Mammary epithelial cell (primary cell): ENCODE measurements at regions not wholly inside any gene's neighbourhood (a gene's known extent, or its start where the extent isn't known, plus 50 kb on each side); places are given as distances from the start of the nearest gene placed in this dataset.

ENCODE experiments used
- EZH2 ChIP-seq: IDR thresholded peaks from 2 replicates; pipeline ENCODE4 v1.6.1; 2012; ENCODE audit warnings: low read length, inconsistent platforms, borderline replicate concordance
- TF ChIP-seq, protein P1 (sequence below), 2 donors: IDR thresholded peaks in 1 of 2; conservative IDR thresholded peaks in 1 of 2; 2 replicates each; pipeline ENCODE4 v1.5.1; 2011 to 2012; ENCODE audit warnings: inconsistent platforms in 2 of 2, low read length in 2 of 2, mild to moderate bottlenecking in 2 of 2, control low read depth in 1 of 2, low read depth in 1 of 2; ENCODE audit not compliant: insufficient read depth in 1 of 2; ENCODE audit errors: extremely low read depth in 1 of 2

GRCh38 chr10:65394502-65395297, 1531.1 kb upstream of the LRRTM3 start:
- TF ChIP-seq, protein P1, sequence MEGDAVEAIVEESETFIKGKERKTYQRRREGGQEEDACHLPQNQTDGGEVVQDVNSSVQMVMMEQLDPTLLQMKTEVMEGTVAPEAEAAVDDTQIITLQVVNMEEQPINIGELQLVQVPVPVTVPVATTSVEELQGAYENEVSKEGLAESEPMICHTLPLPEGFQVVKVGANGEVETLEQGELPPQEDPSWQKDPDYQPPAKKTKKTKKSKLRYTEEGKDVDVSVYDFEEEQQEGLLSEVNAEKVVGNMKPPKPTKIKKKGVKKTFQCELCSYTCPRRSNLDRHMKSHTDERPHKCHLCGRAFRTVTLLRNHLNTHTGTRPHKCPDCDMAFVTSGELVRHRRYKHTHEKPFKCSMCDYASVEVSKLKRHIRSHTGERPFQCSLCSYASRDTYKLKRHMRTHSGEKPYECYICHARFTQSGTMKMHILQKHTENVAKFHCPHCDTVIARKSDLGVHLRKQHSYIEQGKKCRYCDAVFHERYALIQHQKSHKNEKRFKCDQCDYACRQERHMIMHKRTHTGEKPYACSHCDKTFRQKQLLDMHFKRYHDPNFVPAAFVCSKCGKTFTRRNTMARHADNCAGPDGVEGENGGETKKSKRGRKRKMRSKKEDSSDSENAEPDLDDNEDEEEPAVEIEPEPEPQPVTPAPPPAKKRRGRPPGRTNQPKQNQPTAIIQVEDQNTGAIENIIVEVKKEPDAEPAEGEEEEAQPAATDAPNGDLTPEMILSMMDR (conservative IDR thresholded peaks at IDR 0.05 in 1 of 2, IDR thresholded peaks at IDR 0.05 in 1 of 2; ENCODE audit: extremely low read depth in 1 of 2, insufficient read depth in 1 of 2, low read depth in 1 of 2, low read length in 2 of 2): no peak
- no peak for TF ChIP-seq EZH2
